Fibroblast of lung (primary cell): ENCODE measurements at regions not wholly inside any gene's neighbourhood (a gene's known extent, or its start where the extent isn't known, plus 50 kb on each side); places are given as distances from the start of the nearest gene placed in this dataset.

Source experiments
- DNase-seq, 2 donors: peaks; one replicate each; pipeline versions ENCODE4 v3.0.0 to v3.0.0-alpha.2; 2010; ENCODE audit warnings: low read depth in 2 of 2
- H2AFZ ChIP-seq: 2 replicates; pipeline ENCODE4 v1.5.1; 2012; ENCODE audit warnings: low read length, control low read depth, inconsistent platforms
- H3K27ac ChIP-seq: 2 replicates; pipeline ENCODE4 v1.5.1; 2011; ENCODE audit warnings: low read length, control low read depth; ENCODE audit not compliant: insufficient read depth
- H3K27me3 ChIP-seq: 2 replicates; pipeline ENCODE4 v1.5.1; 2011; ENCODE audit warnings: mild to moderate bottlenecking, low read length; ENCODE audit not compliant: control insufficient read depth, insufficient read depth
- H3K36me3 ChIP-seq: 2 replicates; pipeline ENCODE4 v1.5.1; 2011; ENCODE audit warnings: low read length; ENCODE audit not compliant: control insufficient read depth, insufficient read depth
- H3K4me1 ChIP-seq: 2 replicates; pipeline ENCODE4 v1.5.1; 2011; ENCODE audit warnings: low read length; ENCODE audit not compliant: control insufficient read depth, insufficient read depth; ENCODE audit errors: extremely low read depth
- H3K4me2 ChIP-seq: 2 replicates; pipeline ENCODE4 v1.5.1; 2011; ENCODE audit warnings: low read length, control low read depth; ENCODE audit not compliant: insufficient read depth; ENCODE audit errors: extremely low read depth
- H3K4me3 ChIP-seq, 4 experiments: fragments of 200-600 bp in 1 of 4; sonication (generic) in 1 of 4; replicated peaks in 1 of 4; 2 replicates each; pipeline ENCODE4 v1.5.1; 2011 to 2016; ENCODE audit warnings: low read length in 4 of 4, low read depth in 3 of 4, mild to moderate bottlenecking in 3 of 4, control low read depth in 2 of 4, inconsistent platforms in 1 of 4, mixed read lengths in 1 of 4; ENCODE audit not compliant: insufficient read depth in 1 of 4; ENCODE audit errors: control extremely low read depth in 1 of 4
- H3K79me2 ChIP-seq: 2 replicates; pipeline ENCODE4 v1.5.1; 2012; ENCODE audit warnings: mild to moderate bottlenecking, low read length, inconsistent platforms; ENCODE audit not compliant: control insufficient read depth, insufficient read depth
- H3K9ac ChIP-seq: 2 replicates; pipeline ENCODE4 v1.5.1; 2011; ENCODE audit warnings: mild to moderate bottlenecking, low read length, control low read depth; ENCODE audit not compliant: insufficient read depth
- H3K9me3 ChIP-seq: 2 replicates; pipeline ENCODE4 v1.5.1; 2012; ENCODE audit warnings: low read depth, low read length; ENCODE audit not compliant: control insufficient read depth, insufficient read depth
- H4K20me1 ChIP-seq: 2 replicates; pipeline ENCODE4 v1.5.1; 2011; ENCODE audit warnings: low read length; ENCODE audit not compliant: control insufficient read depth, insufficient read depth; ENCODE audit errors: extremely low read depth
- EZH2 ChIP-seq: IDR thresholded peaks from 2 replicates; pipeline ENCODE4 v1.5.1; 2012; ENCODE audit warnings: low read length, control low read depth, mild to moderate bottlenecking; ENCODE audit errors: missing control alignments
- TF ChIP-seq, protein P1 (sequence below), 2 donors: IDR thresholded peaks in 1 of 2; conservative IDR thresholded peaks in 1 of 2; 1 replicate in 1 of 2; 2 replicates in 1 of 2; pipeline ENCODE4 v1.5.1; 2011 to 2012; ENCODE audit warnings: low read length in 2 of 2, control low read depth in 1 of 2, inconsistent platforms in 1 of 2, low read depth in 1 of 2, mild to moderate bottlenecking in 1 of 2

- Histone ChIP-seq H3K27me3 (no peaks in the 10 kb centered on the region), H3K36me3 (no peaks in the 10 kb centered on the region), H2AFZ (no peak overlapping the region), H3K9me3 (no peaks in the 10 kb centered on the region), H3K27ac (no peak overlapping the region), H4K20me1 (no peaks in the 10 kb centered on the region), H3K4me2 (no peak overlapping the region), H3K79me2 (no peaks in the 10 kb centered on the region), H3K4me3 (no peak overlapping the region), H3K9ac (no peak overlapping the region), H3K4me1 (no peaks in the 10 kb centered on the region)
- DNase-seq = no peak
- TF ChIP-seq EZH2 = no peak
- TF ChIP-seq, protein P1, sequence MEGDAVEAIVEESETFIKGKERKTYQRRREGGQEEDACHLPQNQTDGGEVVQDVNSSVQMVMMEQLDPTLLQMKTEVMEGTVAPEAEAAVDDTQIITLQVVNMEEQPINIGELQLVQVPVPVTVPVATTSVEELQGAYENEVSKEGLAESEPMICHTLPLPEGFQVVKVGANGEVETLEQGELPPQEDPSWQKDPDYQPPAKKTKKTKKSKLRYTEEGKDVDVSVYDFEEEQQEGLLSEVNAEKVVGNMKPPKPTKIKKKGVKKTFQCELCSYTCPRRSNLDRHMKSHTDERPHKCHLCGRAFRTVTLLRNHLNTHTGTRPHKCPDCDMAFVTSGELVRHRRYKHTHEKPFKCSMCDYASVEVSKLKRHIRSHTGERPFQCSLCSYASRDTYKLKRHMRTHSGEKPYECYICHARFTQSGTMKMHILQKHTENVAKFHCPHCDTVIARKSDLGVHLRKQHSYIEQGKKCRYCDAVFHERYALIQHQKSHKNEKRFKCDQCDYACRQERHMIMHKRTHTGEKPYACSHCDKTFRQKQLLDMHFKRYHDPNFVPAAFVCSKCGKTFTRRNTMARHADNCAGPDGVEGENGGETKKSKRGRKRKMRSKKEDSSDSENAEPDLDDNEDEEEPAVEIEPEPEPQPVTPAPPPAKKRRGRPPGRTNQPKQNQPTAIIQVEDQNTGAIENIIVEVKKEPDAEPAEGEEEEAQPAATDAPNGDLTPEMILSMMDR (conservative IDR thresholded peaks at IDR 0.05 in 1 of 2, IDR thresholded peaks at IDR 0.05 in 1 of 2; ENCODE audit: low read depth in 1 of 2, low read length in 2 of 2) = no peak
Observed at GRCh38 chr13:97786510-97786909, 167.0 kb upstream of the IPO5 start.

GRCh38 chr13:97797553-97797952, 155.9 kb upstream of the IPO5 start:
- H3K9ac ChIP-seq = no peak overlapping the region
- H3K27me3 ChIP-seq = no peaks in the 10 kb centered on the region
- no peak overlapping the region for H3K4me3 ChIP-seq
- no peaks in the 10 kb centered on the region for H4K20me1 ChIP-seq
- H3K4me2 ChIP-seq = no peak overlapping the region
- H3K27ac ChIP-seq = no peak overlapping the region
- H2AFZ ChIP-seq = no peak overlapping the region
- no peak for TF ChIP-seq EZH2
- TF ChIP-seq, protein P1 (conservative IDR thresholded peaks at IDR 0.05 in 1 of 2, IDR thresholded peaks at IDR 0.05 in 1 of 2; ENCODE audit: low read depth in 1 of 2, low read length in 2 of 2) = no peak
- H3K4me1 ChIP-seq = peaks cover 3% of the 10 kb centered on the region
- no peaks in the 10 kb centered on the region for H3K36me3 ChIP-seq
- DNase-seq = no peak
- no peaks in the 10 kb centered on the region for H3K9me3 ChIP-seq
- no peaks in the 10 kb centered on the region for H3K79me2 ChIP-seq

DNA sequence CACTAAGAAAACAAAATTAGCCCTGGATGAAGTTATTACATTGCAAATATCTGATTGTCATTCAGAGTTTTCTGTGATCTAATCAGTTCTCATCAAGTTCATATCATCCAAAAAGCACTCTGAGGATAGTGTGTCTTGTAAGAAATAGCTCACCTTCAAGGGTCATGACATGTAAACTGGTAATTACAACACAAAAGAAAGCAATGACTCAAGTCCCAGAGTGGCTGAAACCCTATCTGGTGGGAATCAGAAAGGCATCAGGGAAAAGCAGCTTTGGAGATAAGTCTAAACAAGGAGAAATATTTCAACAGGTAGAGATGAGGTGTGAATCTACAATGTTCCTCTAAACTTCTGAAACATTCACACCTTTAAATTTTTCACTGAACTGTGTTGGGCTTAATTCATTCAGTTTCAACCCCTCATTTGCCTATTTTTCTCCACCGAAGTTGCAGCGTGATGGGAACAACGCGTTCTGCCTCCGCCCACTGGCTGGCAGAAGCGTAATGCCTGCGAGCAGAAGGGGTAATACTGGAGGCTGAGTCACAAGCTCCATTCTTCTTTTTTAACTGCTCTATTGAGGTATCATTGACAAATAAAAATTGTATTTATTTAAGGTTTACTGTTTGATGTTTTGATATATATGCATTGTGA, 155.2 kb upstream of the IPO5 start:
- Histone ChIP-seq H3K27ac (no peak overlapping the region), H3K27me3 (no peaks in the 10 kb centered on the region), H3K4me3 (no peak overlapping the region), H2AFZ (no peak overlapping the region), H3K9ac (no peak overlapping the region), H4K20me1 (no peaks in the 10 kb centered on the region), H3K9me3 (no peaks in the 10 kb centered on the region), H3K4me1 (peaks cover 3% of the 10 kb centered on the region), H3K79me2 (no peaks in the 10 kb centered on the region), H3K36me3 (no peaks in the 10 kb centered on the region), H3K4me2 (no peak overlapping the region)
- DNase-seq = no peak
- TF ChIP-seq EZH2 = no peak
- TF ChIP-seq, protein P1 (conservative IDR thresholded peaks at IDR 0.05 in 1 of 2, IDR thresholded peaks at IDR 0.05 in 1 of 2; ENCODE audit: low read depth in 1 of 2, low read length in 2 of 2) = no peak
